GM18519 (cell line): ENCODE measurements at regions not wholly inside any gene's neighbourhood (a gene's known extent, or its start where the extent isn't known, plus 50 kb on each side); places are given as distances from the start of the nearest gene placed in this dataset.

Experiments used
- ATAC-seq: cut with Tn5 transposase; IDR thresholded peaks from one replicate; pipeline ENCODE4 v1.9.1; 2021; ENCODE audit warnings: mild to moderate bottlenecking, moderate library complexity; ENCODE audit not compliant: unreplicated experiment, low FRiP score

- ATAC-seq, result no peak
These were observed 425.2 kb downstream of the GALC start for GRCh38 chr14:87567618-87568295.

- ATAC-seq, result no peak
These were observed 426.0 kb downstream of the GALC start for GRCh38 chr14:87566991-87567390.

- ATAC-seq, result no peak
These were observed 445.4 kb downstream of the GALC start for GRCh38 chr14:87547536-87547935.

GRCh38 chr14:87542288-87542687 is 450.7 kb downstream of the GALC start:
- no peak for ATAC-seq

GRCh38 chr14:87540339-87540738 is 452.6 kb downstream of the GALC start:
- no peak for ATAC-seq

GRCh38 chr14:87529081-87529480 is 463.9 kb downstream of the GALC start:
- no peak for ATAC-seq

GRCh38 chr14:87526731-87527130 is 466.3 kb downstream of the GALC start:
- no peak for ATAC-seq

GRCh38 chr14:87524011-87524410 is 469.0 kb downstream of the GALC start:
- ATAC-seq, result no peak

- no peak for ATAC-seq
These were observed 470.4 kb downstream of the GALC start for GRCh38 chr14:87522575-87522974.

- ATAC-seq, result no peak
These were observed 484.6 kb downstream of the GALC start for GRCh38 chr14:87508333-87508732.

- no peak for ATAC-seq
These were observed 489.3 kb downstream of the GALC start for GRCh38 chr14:87503711-87504110.

- ATAC-seq, result no peak
These were observed 495.7 kb downstream of the GALC start for GRCh38 chr14:87497301-87497700.

GRCh38 chr14:87494010-87494409 is 499.0 kb downstream of the GALC start:
- ATAC-seq, result no peak

GRCh38 chr14:87492561-87492960 is 500.4 kb downstream of the GALC start:
- ATAC-seq, result no peak

GRCh38 chr14:87491816-87492215 is 501.2 kb downstream of the GALC start:
- no peak for ATAC-seq

- no peak for ATAC-seq
These were observed 503.7 kb downstream of the GALC start for GRCh38 chr14:87489196-87489819.

GRCh38 chr14:87483271-87484260 is 509.4 kb downstream of the GALC start:
- no peak for ATAC-seq

GRCh38 chr14:87468531-87468930 is 524.5 kb downstream of the GALC start:
- no peak for ATAC-seq

GRCh38 chr14:87467578-87467977 is 525.4 kb downstream of the GALC start:
- ATAC-seq, result no peak

GRCh38 chr14:87465770-87466169 is 527.2 kb downstream of the GALC start:
- ATAC-seq, result no peak

GRCh38 chr14:87461704-87462103 is 531.3 kb downstream of the GALC start:
- no peak for ATAC-seq
